NCI-H1436 treated with DMSO at 0.1 percent for 48 hours (cell line): ENCODE measurements at regions not wholly inside any gene's neighbourhood (a gene's known extent, or its start where the extent isn't known, plus 50 kb on each side); places are given as distances from the start of the nearest gene placed in this dataset.
"Not testable (repeated sequence)": the region's sequence is repeated elsewhere in the genome, so short reads cannot be mapped to it uniquely, and the experiment has no call there.

ENCODE experiments used
- DNase-seq: peaks from one replicate; lab custom pipeline; 2025; lab: John Stamatoyannopoulos, UW

- DNase-seq: no peak
These were observed 181.1 kb upstream of the DPP10 start for GRCh38 chr2:114261366-114261765.

- DNase-seq: no peak
These were observed 177.2 kb upstream of the DPP10 start for GRCh38 chr2:114265261-114265660.

- DNase-seq: no peak
These were observed 167.5 kb upstream of the DPP10 start for GRCh38 chr2:114274957-114275356.

GRCh38 chr2:114281188-114281587 lies 161.3 kb upstream of the DPP10 start:
- no peak for DNase-seq

GRCh38 chr2:114283774-114284173 lies 158.7 kb upstream of the DPP10 start:
- no peak for DNase-seq

GRCh38 chr2:114286438-114286837 lies 156.0 kb upstream of the DPP10 start:
- DNase-seq: no peak

GRCh38 chr2:114293355-114293754 lies 149.1 kb upstream of the DPP10 start:
- DNase-seq: no peak

- DNase-seq: no peak
These were observed 147.7 kb upstream of the DPP10 start for GRCh38 chr2:114294741-114295140.

GRCh38 chr2:114300351-114300750 lies 142.1 kb upstream of the DPP10 start:
- DNase-seq: not testable (repeated sequence)

- DNase-seq: no peak
These were observed 125.7 kb upstream of the DPP10 start for GRCh38 chr2:114316532-114317300.

GRCh38 chr2:114330594-114330993 lies 111.8 kb upstream of the DPP10 start:
- DNase-seq: no peak

- DNase-seq: no peak
These were observed 110.5 kb upstream of the DPP10 start for GRCh38 chr2:114331934-114332333.

GRCh38 chr2:114345246-114345645 lies 97.2 kb upstream of the DPP10 start:
- no peak for DNase-seq

- DNase-seq: no peak
These were observed 95.8 kb upstream of the DPP10 start for GRCh38 chr2:114346658-114347057.

GRCh38 chr2:114350186-114350725 lies 92.2 kb upstream of the DPP10 start:
- no peak for DNase-seq

- no peak for DNase-seq
These were observed 89.5 kb upstream of the DPP10 start for GRCh38 chr2:114352988-114353387.

- no peak for DNase-seq
These were observed 88.2 kb upstream of the DPP10 start for GRCh38 chr2:114354199-114354598.

GRCh38 chr2:114368705-114369104 lies 73.7 kb upstream of the DPP10 start:
- DNase-seq: no peak

GRCh38 chr2:114371721-114372120 lies 70.7 kb upstream of the DPP10 start:
- not testable (repeated sequence) for DNase-seq

GRCh38 chr2:114373591-114373990 lies 68.8 kb upstream of the DPP10 start:
- DNase-seq: no peak

- DNase-seq: no peak
These were observed 58.0 kb upstream of the DPP10 start for GRCh38 chr2:114384441-114384840.

- no peak for DNase-seq
These were observed 53.4 kb upstream of the DPP10 start for GRCh38 chr2:114389021-114389420.
